ENCODE measurements at regions not wholly inside any gene's neighbourhood (a gene's known extent, or its start where the extent isn't known, plus 50 kb on each side); places are given as distances from the start of the nearest gene placed in this dataset.

GRCh38 chr1:104932949-104933679, 1183.4 kb downstream of the AMY1C start:
- Histone ChIP-seq H3K27ac (ENCODE audit: low read depth in 1 of 2, low read length in 2 of 2) (no peak overlapping the region), H3K4me2 (replicated peaks; ENCODE audit: extremely low read depth, low read length, poor library complexity, severe bottlenecking) (no peak overlapping the region), H2AFZ (ENCODE audit: insufficient read depth, low read depth, low read length, poor library complexity, severe bottlenecking) (no peak overlapping the region), H4K20me1 (ENCODE audit: insufficient read depth, low read length) (no peaks in the 10 kb centered on the region), H3K36me3 (replicated peaks in 1 of 2; ENCODE audit: control insufficient read depth in 1 of 2, insufficient read depth in 2 of 2, low read length in 2 of 2) (no peaks in the 10 kb centered on the region), H3K9ac (ENCODE audit: insufficient read depth, low read length, poor library complexity, severe bottlenecking) (no peak overlapping the region), H3K4me3 (replicated peaks in 1 of 3; ENCODE audit: low read depth in 2 of 3, low read length in 3 of 3) (no peak overlapping the region), H3K27me3 (ENCODE audit: control insufficient read depth in 2 of 2, insufficient read depth in 2 of 2, low read length in 2 of 2) (no peaks in the 10 kb centered on the region), H3K9me3 (replicated peaks in 1 of 2; ENCODE audit: control insufficient read depth in 1 of 2, insufficient read depth in 1 of 2, low read length in 2 of 2) (peaks cover 18 to 19% of the 10 kb centered on the region in 2 donors), H3K79me2 (ENCODE audit: insufficient read depth, low read length) (no peaks in the 10 kb centered on the region), H3K4me1 (ENCODE audit: control insufficient read depth in 1 of 2, insufficient read depth in 2 of 2, low read length in 2 of 2) (no peaks in the 10 kb centered on the region)
- Mint-ChIP-seq H3K4me3 (no peak overlapping the region), H3K36me3 (no peaks in the 10 kb centered on the region), H3K4me1 (no peaks in the 10 kb centered on the region), H3K27ac (no peak overlapping the region), H3K27me3 (ENCODE audit: low read depth in 3 of 3) (no peaks in the 10 kb centered on the region), H3K9me3 (peaks cover 1 to 35% (median 9%) of the 10 kb centered on the region in 7 donors)
- WGBS (ENCODE audit: insufficient coverage), result 86% methylated on average over 14 of the region's 14 CpGs
- DNase-seq, result no peak
- intact Hi-C loops (cut with micrococcal nuclease), result no loop called here
- no peak for TF ChIP-seq CTCF (IDR thresholded peaks at IDR 0.05)

DNA sequence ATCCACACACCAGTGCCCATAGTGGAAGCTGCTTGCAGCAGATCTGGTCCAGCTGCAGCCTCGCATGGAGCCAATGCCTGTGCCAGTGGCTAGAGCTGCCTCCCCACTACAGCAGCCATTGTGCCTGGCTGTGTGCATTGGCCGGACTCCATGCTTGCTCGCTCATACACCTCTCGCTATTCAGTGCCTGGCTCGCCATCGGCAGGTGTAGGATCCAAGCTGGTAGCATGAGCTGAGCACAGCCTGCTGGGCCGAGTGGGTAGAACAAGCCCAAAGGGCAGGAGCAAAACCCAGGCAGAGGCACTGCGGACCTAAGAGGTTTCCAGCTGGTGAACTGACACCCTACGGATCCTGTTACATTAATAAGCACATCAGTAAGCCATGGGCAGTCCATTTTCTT, 1184.1 kb downstream of the AMY1C start:
- no peak overlapping the region for H3K4me3 Mint-ChIP-seq
- intact Hi-C loops (cut with micrococcal nuclease), result no loop called here

More for the DNA sequence above, 1184.1 kb downstream of the AMY1C start:
- TF ChIP-seq CTCF (IDR thresholded peaks at IDR 0.05), result no peak
- H3K36me3 ChIP-seq (replicated peaks in 1 of 2; ENCODE audit: control insufficient read depth in 1 of 2, insufficient read depth in 2 of 2, low read length in 2 of 2), result no peaks in the 10 kb centered on the region
- H3K27me3 ChIP-seq (ENCODE audit: control insufficient read depth in 2 of 2, insufficient read depth in 2 of 2, low read length in 2 of 2), result no peaks in the 10 kb centered on the region
- Mint-ChIP-seq H3K4me1 (no peaks in the 10 kb centered on the region), H3K9me3 (peaks cover 1 to 40% (median 9%) of the 10 kb centered on the region in 7 donors), H3K36me3 (no peaks in the 10 kb centered on the region), H3K27ac (no peak overlapping the region), H3K27me3 (ENCODE audit: low read depth in 3 of 3) (no peaks in the 10 kb centered on the region)
- H4K20me1 ChIP-seq (ENCODE audit: insufficient read depth, low read length), result no peaks in the 10 kb centered on the region
- H3K79me2 ChIP-seq (ENCODE audit: insufficient read depth, low read length), result no peaks in the 10 kb centered on the region
- H3K9me3 ChIP-seq (replicated peaks in 1 of 2; ENCODE audit: control insufficient read depth in 1 of 2, insufficient read depth in 1 of 2, low read length in 2 of 2), result peaks cover 18 to 19% of the 10 kb centered on the region in 2 donors
- no peak overlapping the region for H3K27ac ChIP-seq (ENCODE audit: low read depth in 1 of 2, low read length in 2 of 2)
- no peak for DNase-seq
- no peaks in the 10 kb centered on the region for H3K4me1 ChIP-seq (ENCODE audit: control insufficient read depth in 1 of 2, insufficient read depth in 2 of 2, low read length in 2 of 2)
- H3K9ac ChIP-seq (ENCODE audit: insufficient read depth, low read length, poor library complexity, severe bottlenecking), result no peak overlapping the region
- WGBS (ENCODE audit: insufficient coverage), result 91% methylated on average over 7 of the region's 9 CpGs
- H3K4me3 ChIP-seq (replicated peaks in 1 of 3; ENCODE audit: low read depth in 2 of 3, low read length in 3 of 3), result no peak overlapping the region
- no peak overlapping the region for H3K4me2 ChIP-seq (replicated peaks; ENCODE audit: extremely low read depth, low read length, poor library complexity, severe bottlenecking)
- H2AFZ ChIP-seq (ENCODE audit: insufficient read depth, low read depth, low read length, poor library complexity, severe bottlenecking), result no peak overlapping the region
